A673 (cell line): ENCODE measurements at regions not wholly inside any gene's neighbourhood (a gene's known extent, or its start where the extent isn't known, plus 50 kb on each side); places are given as distances from the start of the nearest gene placed in this dataset.

Source experiments
- BruUV-seq: library from RNA; stranded (reverse); fragments of 400-500 nt; replicated peaks from 2 replicates; lab custom pipeline; 2021; lab: Mats Ljungman, UMichigan
- CTCF ChIA-PET: fragments of 300-600 bp; sonication (Branson Sonifier 250); formaldehyde crosslinking; loops from one replicate; lab custom pipeline; 2022; ENCODE audit warnings: antibody characterized with exemption; lab: Charles Lee
- POLR2A ChIA-PET: fragments of 300-600 bp; sonication (Branson Sonifier 250); formaldehyde crosslinking; loops from one replicate; lab custom pipeline; 2022; ENCODE audit warnings: antibody characterized with exemption; ENCODE audit not compliant: low non-redundant PET; lab: Charles Lee
- DNase-seq: peaks from one replicate; pipeline ENCODE4 v3.0.0-alpha.2; 2015; ENCODE audit warnings: low spot score
- H3K27ac ChIP-seq: fragments of 200-600 bp; sonication (generic); 2 replicates; pipeline ENCODE4 v1.5.1; 2016; ENCODE audit warnings: mixed run types, low read depth, mild to moderate bottlenecking, mixed read lengths, antibody characterized with exemption, low read length; ENCODE audit not compliant: poor library complexity, severe bottlenecking
- H3K27me3 ChIP-seq: fragments of 200-600 bp; sonication (generic); replicated peaks from 2 replicates; pipeline ENCODE4 v1.6.1; 2017; ENCODE audit warnings: mixed run types, low read depth, mild to moderate bottlenecking, mixed read lengths, antibody characterized with exemption, low read length; ENCODE audit not compliant: insufficient read depth, poor library complexity
- H3K36me3 ChIP-seq: fragments of 200-600 bp; sonication (generic); 2 replicates; pipeline ENCODE4 v1.6.1; 2016; ENCODE audit warnings: mixed run types, mild to moderate bottlenecking, mixed read lengths, antibody characterized with exemption, low read length; ENCODE audit not compliant: insufficient read depth, poor library complexity, severe bottlenecking
- H3K4me1 ChIP-seq: fragments of 200-600 bp; sonication (generic); 2 replicates; pipeline ENCODE4 v1.6.1; 2017; ENCODE audit warnings: mixed run types, mild to moderate bottlenecking, mixed read lengths, antibody characterized with exemption, low read length; ENCODE audit not compliant: insufficient read depth, poor library complexity, severe bottlenecking
- H3K4me3 ChIP-seq: fragments of 200-600 bp; sonication (generic); 2 replicates; pipeline ENCODE4 v1.5.1; 2016; ENCODE audit warnings: low read depth, mixed run types, mild to moderate bottlenecking, mixed read lengths, low read length; ENCODE audit not compliant: poor library complexity, severe bottlenecking
- H3K9me3 ChIP-seq: fragments of 200-600 bp; sonication (generic); 2 replicates; pipeline ENCODE4 v1.6.1; 2016; ENCODE audit warnings: mixed run types, low read depth, mild to moderate bottlenecking, mixed read lengths, antibody characterized with exemption, low read length; ENCODE audit not compliant: poor library complexity, severe bottlenecking
- CTCF ChIP-seq: fragments of 300-800, 200-600 bp; sonication (generic); conservative IDR thresholded peaks from 2 replicates; pipeline ENCODE4 v1.5.1; 2017; ENCODE audit warnings: low read depth, mild to moderate bottlenecking, antibody characterized with exemption, low read length, moderate library complexity, mixed read lengths
- EZH2 ChIP-seq: fragments of 200-600 bp; sonication (generic); IDR thresholded peaks from 2 replicates; pipeline ENCODE4 v1.6.1; 2017; ENCODE audit warnings: borderline replicate concordance, low read depth, mild to moderate bottlenecking, mixed read lengths, antibody characterized with exemption, low read length; ENCODE audit not compliant: poor library complexity, severe bottlenecking
- intact Hi-C: fragments of 100-400 bp; cut with micrococcal nuclease; formaldehyde crosslinking; loops from one replicate; pipeline ENCODE4 v1.10.0; 2022; ENCODE audit not compliant: unreplicated experiment

DNA sequence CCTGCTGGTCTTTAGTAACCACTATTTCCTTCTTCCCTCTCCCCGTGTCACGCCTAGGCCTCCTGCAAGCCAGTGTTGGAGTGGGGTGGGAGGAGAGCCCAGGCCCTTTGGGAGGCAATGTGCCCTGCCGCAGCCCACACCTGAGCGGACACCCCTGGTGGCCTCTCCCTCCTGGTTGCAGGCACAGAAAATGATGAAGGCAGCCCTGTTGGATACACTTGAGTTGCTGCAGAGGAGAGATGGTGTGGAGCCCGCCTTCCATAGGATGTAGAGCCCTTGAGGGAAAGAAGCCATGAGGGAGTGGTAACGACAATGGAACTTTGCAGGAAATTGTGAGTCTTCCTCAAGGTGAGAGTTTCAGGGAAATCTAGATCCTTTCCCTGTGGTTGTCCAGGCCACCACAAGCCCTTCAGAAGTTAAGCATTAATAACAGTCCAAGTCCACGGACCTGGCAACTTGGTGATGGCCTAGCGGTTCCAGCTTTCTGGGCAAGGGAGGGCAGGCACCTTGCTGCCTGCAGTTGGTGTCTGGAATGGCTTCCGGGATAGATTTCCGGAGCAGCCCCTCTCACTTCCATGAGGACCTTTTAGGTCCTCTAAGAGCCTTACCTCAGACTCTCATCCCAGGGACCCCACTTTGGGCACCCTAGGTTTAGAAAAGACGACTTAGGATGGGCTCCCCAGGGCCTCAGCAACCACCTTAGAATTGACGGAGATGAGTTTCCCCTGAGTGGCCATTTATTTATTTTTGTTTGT is 67.3 kb upstream of the NXT1 start:
- BruUV-seq = no TSS peak
- Histone ChIP-seq H3K27me3 (no peaks in the 10 kb centered on the region), H3K4me1 (no peaks in the 10 kb centered on the region), H3K27ac (no peak overlapping the region), H3K36me3 (no peaks in the 10 kb centered on the region), H3K4me3 (no peak overlapping the region), H3K9me3 (no peaks in the 10 kb centered on the region)
- TF ChIP-seq CTCF (no peak), EZH2 (no peak)
- POLR2A ChIA-PET = no interaction called here
- intact Hi-C loops = no loop called here
- CTCF ChIA-PET = no interaction called here
- no peak for DNase-seq

DNA sequence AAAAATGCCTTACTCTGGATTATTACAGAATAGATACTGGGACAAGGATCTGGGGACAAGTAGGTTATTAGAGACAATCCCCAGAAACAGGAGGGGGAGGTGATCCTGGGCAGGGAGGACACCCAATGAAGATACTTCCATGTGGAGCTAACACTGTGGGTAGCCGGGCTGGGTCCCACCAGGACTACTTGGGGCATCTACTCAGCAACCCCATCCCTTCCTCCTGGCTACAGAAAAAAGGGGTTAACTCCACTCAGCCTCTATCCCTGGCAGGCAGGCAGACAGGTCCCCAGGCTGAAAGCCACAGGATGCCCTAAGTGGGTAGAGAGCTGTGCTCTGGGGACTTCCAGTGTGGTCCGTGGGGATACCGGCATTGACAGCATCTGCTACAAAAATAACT is 68.0 kb upstream of the NXT1 start:
- TF ChIP-seq EZH2 = no peak
- no peak for TF ChIP-seq CTCF
- no peak overlapping the region for H3K4me3 ChIP-seq
- H3K27me3 ChIP-seq = no peaks in the 10 kb centered on the region
- H3K4me1 ChIP-seq = no peaks in the 10 kb centered on the region
- POLR2A ChIA-PET = no interaction called here
- CTCF ChIA-PET = no interaction called here
- H3K36me3 ChIP-seq = no peaks in the 10 kb centered on the region
- no peak for DNase-seq
- intact Hi-C loops = no loop called here
- no TSS peak for BruUV-seq
- no peaks in the 10 kb centered on the region for H3K9me3 ChIP-seq
- H3K27ac ChIP-seq = no peak overlapping the region

- no peak for DNase-seq
- Histone ChIP-seq H3K9me3 (no peaks in the 10 kb centered on the region), H3K4me1 (no peaks in the 10 kb centered on the region), H3K27ac (no peak overlapping the region), H3K36me3 (no peaks in the 10 kb centered on the region), H3K27me3 (no peaks in the 10 kb centered on the region), H3K4me3 (no peak overlapping the region)
- TF ChIP-seq CTCF = no peak
- no peak for TF ChIP-seq EZH2
- no TSS peak for BruUV-seq
- intact Hi-C loops = no loop called here
- ChIA-PET CTCF (no interaction called here), POLR2A (no interaction called here)
Measured at GRCh38 chr20:23282111-23282510, 68.5 kb upstream of the NXT1 start.
